Uterus (tissue), 3 donors: ENCODE measurements at regions not wholly inside any gene's neighbourhood (a gene's known extent, or its start where the extent isn't known, plus 50 kb on each side); places are given as distances from the start of the nearest gene placed in this dataset.

Experiments used
- DNase-seq, 2 donors: peaks; one replicate each; pipeline ENCODE4 v3.0.0-alpha.2; 2019 to 2020
- H3K27ac ChIP-seq, 2 donors: fragments of 200-600 bp; sonication (generic); 1 replicate in 1 of 2; 2 replicates in 1 of 2; pipeline ENCODE4 v1.5.1; 2016 to 2018
- H3K27me3 ChIP-seq, 2 donors: fragments of 200-600 bp; sonication (generic); one replicate each; pipeline ENCODE4 v1.5.1; 2018 to 2019; ENCODE audit warnings: control low read depth in 1 of 2
- H3K36me3 ChIP-seq, 2 donors: fragments of 200-600 bp; sonication (generic); one replicate each; pipeline ENCODE4 v1.5.1; 2019; ENCODE audit warnings: control low read depth in 1 of 2
- H3K4me1 ChIP-seq, 2 donors: fragments of 200-600 bp; sonication (generic); one replicate each; pipeline ENCODE4 v1.5.1; 2018 to 2019; ENCODE audit warnings: control low read depth in 1 of 2
- H3K4me3 ChIP-seq, 2 donors: fragments of 200-600 bp; sonication (generic); 1 replicate in 1 of 2; 2 replicates in 1 of 2; pipeline ENCODE4 v1.5.1; 2018 to 2019; ENCODE audit warnings: mild to moderate bottlenecking in 1 of 2
- H3K9me3 ChIP-seq, 2 donors: fragments of 200-600 bp; sonication (generic); one replicate each; pipeline ENCODE4 v1.5.1; 2019; ENCODE audit warnings: control low read depth in 1 of 2
- POLR2A ChIP-seq, 2 donors: fragments of 450-650 bp; IDR thresholded peaks; one replicate each; pipeline ENCODE4 v1.6.1; 2016; ENCODE audit warnings: antibody characterized with exemption in 2 of 2, mild to moderate bottlenecking in 1 of 2, moderate library complexity in 1 of 2
- intact Hi-C: fragments of 100-400 bp; cut with DNase I; formaldehyde crosslinking; loops from one replicate; pipeline ENCODE4 v1.15.1; 2023; ENCODE audit warnings: low total_unique reads
- TF ChIP-seq, protein P1 (sequence below), 4 experiments: fragments of 200-600 bp in 2 of 4; fragments of 450-650 bp in 2 of 4; sonication (generic) in 2 of 4; IDR thresholded peaks; one replicate each; pipeline ENCODE4 v1.5.1; 2016 to 2019; ENCODE audit warnings: antibody characterized with exemption in 4 of 4, mild to moderate bottlenecking in 2 of 4, moderate library complexity in 1 of 4
- donor health status: DM: yes; HTN: yes; CAD: no.

DNA sequence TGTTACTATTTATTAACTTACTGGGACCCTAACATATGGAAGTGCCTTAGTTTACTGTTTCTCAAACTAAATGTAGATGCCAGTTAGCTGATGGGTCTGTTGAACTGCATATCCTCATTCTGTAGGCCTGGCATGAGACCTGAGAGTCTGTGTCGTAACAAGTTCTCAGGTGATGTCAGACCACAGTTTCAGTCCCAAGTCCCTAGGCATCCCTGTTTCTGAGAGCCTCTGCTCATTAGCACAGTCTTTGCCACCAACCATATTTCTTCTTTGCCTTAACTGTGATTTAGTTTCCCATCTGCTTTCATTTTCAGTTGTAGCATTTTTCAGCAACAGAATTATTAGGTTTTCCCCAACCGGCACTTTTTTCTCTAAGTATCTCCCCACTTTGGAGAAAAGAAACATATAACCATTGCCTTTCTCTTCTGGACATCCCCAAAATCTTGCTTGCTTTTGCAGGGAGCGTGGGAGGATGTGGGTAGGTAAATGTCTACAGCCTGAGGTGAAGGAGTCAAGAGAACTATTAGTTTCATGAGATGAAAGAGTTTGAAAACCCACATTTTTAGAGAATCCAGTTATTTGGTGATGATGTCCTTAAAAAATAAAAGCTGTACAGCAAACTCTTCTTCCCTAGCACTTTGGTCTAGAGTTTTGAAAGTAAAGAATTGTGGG is 74.6 kb downstream of the NUDT12 start:
- no peaks in the 10 kb centered on the region for H3K36me3 ChIP-seq
- intact Hi-C loops: no loop called here
- no peak overlapping the region for H3K27ac ChIP-seq
- DNase-seq: no peak
- no peaks in the 10 kb centered on the region for H3K9me3 ChIP-seq
- H3K27me3 ChIP-seq: no peaks in the 10 kb centered on the region
- H3K4me1 ChIP-seq: no peaks in the 10 kb centered on the region
- TF ChIP-seq POLR2A (IDR thresholded peaks at IDR 0.05): no peak
- no peak overlapping the region for H3K4me3 ChIP-seq

DNA sequence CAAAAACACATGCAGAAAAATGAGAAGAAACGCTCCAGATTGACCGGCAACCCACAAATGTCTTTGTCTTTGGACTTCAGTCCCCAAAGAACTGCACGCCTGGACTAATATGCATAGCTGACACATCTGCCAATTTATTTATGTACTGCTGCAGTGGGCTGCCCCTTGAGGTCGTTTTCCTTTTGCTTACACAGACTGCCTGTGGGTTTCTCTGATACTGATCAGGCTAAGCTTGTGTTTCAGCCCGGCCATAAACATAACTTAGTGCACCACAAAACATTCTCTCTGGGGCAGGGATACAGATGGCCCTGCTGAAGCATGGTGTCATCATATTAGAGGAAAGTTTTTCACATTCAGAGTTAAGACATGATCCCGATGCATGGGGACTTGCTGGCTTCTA is 75.4 kb downstream of the NUDT12 start:
- no peak overlapping the region for H3K4me3 ChIP-seq
- intact Hi-C loops: no loop called here
- H3K27me3 ChIP-seq: no peaks in the 10 kb centered on the region
- H3K36me3 ChIP-seq: no peaks in the 10 kb centered on the region
- no peaks in the 10 kb centered on the region for H3K9me3 ChIP-seq
- TF ChIP-seq, protein P1, sequence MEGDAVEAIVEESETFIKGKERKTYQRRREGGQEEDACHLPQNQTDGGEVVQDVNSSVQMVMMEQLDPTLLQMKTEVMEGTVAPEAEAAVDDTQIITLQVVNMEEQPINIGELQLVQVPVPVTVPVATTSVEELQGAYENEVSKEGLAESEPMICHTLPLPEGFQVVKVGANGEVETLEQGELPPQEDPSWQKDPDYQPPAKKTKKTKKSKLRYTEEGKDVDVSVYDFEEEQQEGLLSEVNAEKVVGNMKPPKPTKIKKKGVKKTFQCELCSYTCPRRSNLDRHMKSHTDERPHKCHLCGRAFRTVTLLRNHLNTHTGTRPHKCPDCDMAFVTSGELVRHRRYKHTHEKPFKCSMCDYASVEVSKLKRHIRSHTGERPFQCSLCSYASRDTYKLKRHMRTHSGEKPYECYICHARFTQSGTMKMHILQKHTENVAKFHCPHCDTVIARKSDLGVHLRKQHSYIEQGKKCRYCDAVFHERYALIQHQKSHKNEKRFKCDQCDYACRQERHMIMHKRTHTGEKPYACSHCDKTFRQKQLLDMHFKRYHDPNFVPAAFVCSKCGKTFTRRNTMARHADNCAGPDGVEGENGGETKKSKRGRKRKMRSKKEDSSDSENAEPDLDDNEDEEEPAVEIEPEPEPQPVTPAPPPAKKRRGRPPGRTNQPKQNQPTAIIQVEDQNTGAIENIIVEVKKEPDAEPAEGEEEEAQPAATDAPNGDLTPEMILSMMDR (IDR thresholded peaks at IDR 0.05): no peak
- TF ChIP-seq POLR2A (IDR thresholded peaks at IDR 0.05): no peak
- H3K27ac ChIP-seq: no peak overlapping the region
- no peaks in the 10 kb centered on the region for H3K4me1 ChIP-seq
- no peak for DNase-seq

DNA sequence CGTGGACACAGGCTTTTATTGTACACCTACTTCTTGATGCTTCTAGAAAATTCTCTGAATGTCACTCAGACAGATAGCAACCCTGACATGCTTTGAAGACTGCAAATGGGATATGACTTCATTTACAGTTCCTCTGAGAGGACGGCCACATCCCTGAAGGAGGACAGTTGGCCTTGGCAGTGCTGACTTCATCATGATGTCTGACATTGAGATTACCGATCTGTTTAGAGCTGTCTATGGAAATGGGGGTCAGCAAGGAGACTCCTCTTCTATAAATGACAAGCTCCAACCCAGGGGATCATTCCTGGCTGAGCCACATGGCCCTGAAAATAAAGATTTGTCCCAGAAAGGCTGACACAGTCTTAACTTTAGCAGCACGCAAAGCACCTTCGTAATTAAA is 75.8 kb downstream of the NUDT12 start:
- Histone ChIP-seq H3K9me3 (no peaks in the 10 kb centered on the region), H3K36me3 (no peaks in the 10 kb centered on the region), H3K4me3 (no peak overlapping the region), H3K27ac (no peak overlapping the region), H3K4me1 (no peaks in the 10 kb centered on the region), H3K27me3 (no peaks in the 10 kb centered on the region)
- intact Hi-C loops: no loop called here
- DNase-seq: no peak
- TF ChIP-seq, protein P1 (IDR thresholded peaks at IDR 0.05): no peak
- TF ChIP-seq POLR2A (IDR thresholded peaks at IDR 0.05): no peak

DNA sequence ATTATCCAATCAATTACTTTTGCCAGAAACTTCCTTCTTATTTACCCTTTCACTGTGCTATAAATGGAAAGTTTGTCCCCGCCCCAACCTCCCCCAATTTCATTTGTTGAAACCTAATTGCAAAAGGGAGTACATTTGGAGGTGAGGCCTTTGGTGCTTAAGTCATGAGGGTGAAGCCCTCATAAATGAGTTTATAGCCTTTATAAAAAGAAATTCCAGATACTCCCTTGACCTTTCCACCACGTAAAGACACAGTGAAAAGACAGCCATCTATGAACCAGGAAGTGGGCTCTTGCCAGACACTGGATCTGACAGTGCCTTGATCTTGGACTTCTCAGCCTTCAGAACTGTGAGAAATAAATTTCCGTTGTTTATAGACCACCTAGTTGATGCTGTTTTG is 82.3 kb downstream of the NUDT12 start:
- Histone ChIP-seq H3K27ac (no peak overlapping the region), H3K9me3 (no peaks in the 10 kb centered on the region), H3K27me3 (no peaks in the 10 kb centered on the region), H3K4me3 (no peak overlapping the region), H3K4me1 (no peaks in the 10 kb centered on the region), H3K36me3 (no peaks in the 10 kb centered on the region)
- intact Hi-C loops: no loop called here
- no peak for DNase-seq
- no peak for TF ChIP-seq POLR2A (IDR thresholded peaks at IDR 0.05)
- TF ChIP-seq, protein P1 (IDR thresholded peaks at IDR 0.05): no peak

DNA sequence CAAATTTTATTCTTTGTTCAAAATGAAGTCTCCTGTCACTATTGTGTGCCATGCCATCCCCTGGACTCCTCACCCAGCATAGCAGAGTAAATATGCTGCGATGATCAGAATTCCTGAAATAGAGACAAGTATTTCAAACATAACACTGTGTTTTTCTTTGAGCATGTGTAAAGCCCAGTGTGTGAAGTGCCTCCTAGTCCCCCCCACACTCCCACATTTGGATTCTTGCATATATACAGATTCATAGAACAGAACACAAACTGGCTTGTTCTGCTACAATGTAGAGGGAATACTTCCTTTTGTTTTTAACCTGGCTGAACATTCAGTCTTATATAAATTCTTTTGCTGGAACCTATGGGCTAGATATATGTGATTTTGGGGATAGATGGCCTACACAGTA is 84.9 kb downstream of the NUDT12 start:
- no peak overlapping the region for H3K4me3 ChIP-seq
- H3K36me3 ChIP-seq: no peaks in the 10 kb centered on the region
- H3K27ac ChIP-seq: no peak overlapping the region
- H3K27me3 ChIP-seq: no peaks in the 10 kb centered on the region
- H3K4me1 ChIP-seq: no peaks in the 10 kb centered on the region
- no peaks in the 10 kb centered on the region for H3K9me3 ChIP-seq
- intact Hi-C loops: no loop called here
- TF ChIP-seq, protein P1 (IDR thresholded peaks at IDR 0.05): no peak
- no peak for TF ChIP-seq POLR2A (IDR thresholded peaks at IDR 0.05)
- no peak for DNase-seq

DNA sequence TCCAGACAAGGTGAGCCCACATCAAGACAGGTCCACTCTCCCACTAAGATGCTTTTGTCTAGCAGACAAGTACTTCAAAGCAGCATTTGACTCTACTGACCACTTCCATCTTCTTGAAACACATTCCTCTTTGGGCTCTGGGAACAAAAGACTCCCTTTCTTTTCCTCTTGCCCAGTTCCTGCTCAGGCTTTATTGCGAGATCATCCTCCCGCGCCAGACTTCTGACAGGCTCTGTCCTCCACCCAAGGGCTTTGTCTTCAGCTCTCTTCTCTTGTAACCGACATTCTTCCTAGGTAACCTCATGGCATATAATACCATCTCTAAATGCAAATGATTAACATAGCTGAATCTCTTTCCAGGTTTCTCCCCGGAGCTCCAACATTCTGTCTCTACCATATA is 85.8 kb downstream of the NUDT12 start:
- Histone ChIP-seq H3K4me3 (no peak overlapping the region), H3K36me3 (no peaks in the 10 kb centered on the region), H3K27ac (no peak overlapping the region), H3K4me1 (no peaks in the 10 kb centered on the region), H3K9me3 (no peaks in the 10 kb centered on the region), H3K27me3 (no peaks in the 10 kb centered on the region)
- no peak for DNase-seq
- intact Hi-C loops: no loop called here
- TF ChIP-seq, protein P1 (IDR thresholded peaks at IDR 0.05): no peak
- TF ChIP-seq POLR2A (IDR thresholded peaks at IDR 0.05): no peak
